ENCODE measurements at regions not wholly inside any gene's neighbourhood (a gene's known extent, or its start where the extent isn't known, plus 50 kb on each side); places are given as distances from the start of the nearest gene placed in this dataset.

DNA sequence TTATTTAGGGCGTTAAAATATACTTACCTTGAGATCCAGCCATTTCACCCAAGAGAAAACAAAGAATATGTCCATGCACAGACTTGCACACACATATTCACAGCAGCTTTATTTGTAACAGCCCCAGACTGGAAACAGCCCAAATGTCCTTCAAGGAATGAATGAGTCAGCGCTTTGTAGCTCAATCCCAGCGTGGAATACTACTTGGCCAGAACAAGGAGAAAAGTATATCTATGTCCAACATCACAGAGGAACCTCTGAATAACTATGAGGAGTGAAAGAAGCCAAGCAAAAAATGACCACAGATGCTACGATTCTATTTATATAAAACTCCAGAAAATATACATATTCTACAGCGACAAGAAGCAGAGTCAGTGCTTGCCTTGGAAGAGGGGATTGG, 158.3 kb downstream of the ENGASE start:
- Histone ChIP-seq H3K27ac (no peak overlapping the region), H3K4me1 (no peaks in the 10 kb centered on the region), H3K4me3 (no peak overlapping the region), H3K36me3 (no peaks in the 10 kb centered on the region), H3K27me3 (no peaks in the 10 kb centered on the region), H3K9me3 (no peaks in the 10 kb centered on the region)
- DNase-seq (no peak), ATAC-seq (no peak)
- intact Hi-C loops (cut with DNase I): no loop called here
- 64% methylated on average over 5 of the region's 5 CpGs for WGBS (ENCODE audit: insufficient coverage, low coverage, low lambda C conversion rate, missing lambda C conversion rate)
- TF ChIP-seq CTCF (IDR thresholded peaks at IDR 0.05): no peak
- TF ChIP-seq POLR2A (IDR thresholded peaks at IDR 0.05): no peak

DNA sequence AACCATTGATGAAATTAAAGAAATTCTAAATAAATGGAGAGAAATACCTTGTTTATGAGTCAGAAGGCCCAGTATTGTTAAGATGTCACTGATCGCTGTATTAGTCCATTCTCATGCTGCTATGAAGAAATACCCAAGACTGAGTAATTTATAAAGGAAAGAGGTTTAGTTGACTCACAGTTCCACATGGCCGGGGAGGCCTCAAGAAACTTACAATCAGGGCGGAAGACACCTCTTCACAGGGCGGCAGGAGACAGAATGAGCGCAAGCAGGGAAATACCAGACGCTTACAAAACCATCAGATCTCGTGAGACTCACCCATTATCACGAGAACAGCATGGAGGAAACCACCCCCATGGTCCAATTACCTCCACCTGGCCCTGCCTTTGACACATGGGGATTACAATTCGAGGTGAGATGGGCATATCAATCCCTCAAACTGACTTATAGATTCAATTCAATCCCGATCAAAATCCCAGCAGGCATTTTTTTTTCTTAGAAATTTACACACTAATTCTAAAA, 157.2 kb downstream of the ENGASE start:
- Histone ChIP-seq H3K4me1 (no peaks in the 10 kb centered on the region), H3K36me3 (no peaks in the 10 kb centered on the region), H3K4me3 (no peak overlapping the region), H3K27ac (no peak overlapping the region), H3K9me3 (no peaks in the 10 kb centered on the region), H3K27me3 (no peaks in the 10 kb centered on the region)
- WGBS (ENCODE audit: insufficient coverage, low coverage, low lambda C conversion rate, missing lambda C conversion rate): 50% methylated on average over 10 of the region's 10 CpGs
- DNase-seq (no peak), ATAC-seq (no peak)
- intact Hi-C loops (cut with DNase I): no loop called here
- TF ChIP-seq CTCF (IDR thresholded peaks at IDR 0.05) (no peak), POLR2A (IDR thresholded peaks at IDR 0.05) (no peak)

GRCh38 chr17:79230576-79230975, 156.0 kb downstream of the ENGASE start:
- DNase-seq (no peak), ATAC-seq (no peak)
- WGBS (ENCODE audit: insufficient coverage, low coverage, low lambda C conversion rate, missing lambda C conversion rate): 50% methylated on average over 3 of the region's 7 CpGs
- H3K27ac ChIP-seq: no peak overlapping the region
- intact Hi-C loops (cut with DNase I): no loop called here
- peaks cover 0 to under 1% (median 0%) of the 10 kb centered on the region in 4 donors for H3K4me1 ChIP-seq
- H3K9me3 ChIP-seq: no peaks in the 10 kb centered on the region
- TF ChIP-seq POLR2A (IDR thresholded peaks at IDR 0.05) (no peak), CTCF (IDR thresholded peaks at IDR 0.05) (no peak)
- no peaks in the 10 kb centered on the region for H3K27me3 ChIP-seq
- H3K36me3 ChIP-seq: no peaks in the 10 kb centered on the region
- H3K4me3 ChIP-seq: no peak overlapping the region

DNA sequence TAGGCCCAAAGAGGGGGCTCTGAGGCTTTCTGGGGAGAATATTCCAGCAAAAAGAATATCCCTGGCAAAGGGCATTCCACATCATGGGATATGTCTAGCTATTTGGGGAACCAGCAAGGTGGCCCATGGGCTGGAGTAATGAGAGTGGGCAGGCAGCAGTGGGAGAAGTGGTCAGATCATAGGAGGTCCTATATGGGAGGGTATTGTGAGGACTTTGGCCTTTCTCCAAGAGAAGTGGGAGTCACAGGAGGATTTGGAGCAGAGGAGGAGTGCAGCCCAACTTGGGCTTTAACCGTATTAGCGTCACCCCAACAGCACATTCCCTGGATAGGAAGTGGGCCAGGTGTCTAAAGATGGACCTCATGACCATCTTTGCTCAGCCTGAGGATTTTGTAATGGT, 151.4 kb downstream of the ENGASE start:
- Histone ChIP-seq H3K9me3 (no peaks in the 10 kb centered on the region), H3K36me3 (no peaks in the 10 kb centered on the region), H3K27ac (no peak overlapping the region), H3K27me3 (no peaks in the 10 kb centered on the region), H3K4me1 (peaks cover 0 to 10% (median 0%) of the 10 kb centered on the region in 4 donors), H3K4me3 (no peak overlapping the region)
- DNase-seq: no peak
- intact Hi-C loops (cut with DNase I): no loop called here
- TF ChIP-seq CTCF (IDR thresholded peaks at IDR 0.05): no peak
- TF ChIP-seq POLR2A (IDR thresholded peaks at IDR 0.05): no peak
- no peak for ATAC-seq
- WGBS (ENCODE audit: insufficient coverage, low coverage, low lambda C conversion rate, missing lambda C conversion rate): no CpG with 5 or more reads among the region's 2 CpGs

GRCh38 chr17:79224903-79225302, 150.3 kb downstream of the ENGASE start:
- Histone ChIP-seq H3K27me3 (no peaks in the 10 kb centered on the region), H3K27ac (peak overlapping the region in 2 of 3 donors; percentile 47 to 59), H3K4me1 (peaks cover 0 to 10% (median 0%) of the 10 kb centered on the region in 4 donors), H3K4me3 (no peak overlapping the region), H3K9me3 (no peaks in the 10 kb centered on the region), H3K36me3 (no peaks in the 10 kb centered on the region)
- DNase-seq (peak in 1 of 3 donors; percentile 43), ATAC-seq (peak; percentile 39 to 84 (median 63))
- TF ChIP-seq POLR2A (IDR thresholded peaks at IDR 0.05) (no peak), CTCF (IDR thresholded peaks at IDR 0.05) (no peak)
- intact Hi-C loops (cut with DNase I): no loop called here
- 24% methylated on average over 5 of the region's 5 CpGs for WGBS (ENCODE audit: insufficient coverage, low coverage, low lambda C conversion rate, missing lambda C conversion rate)
